NCI-H446 (cell line): ENCODE measurements at regions not wholly inside any gene's neighbourhood (a gene's known extent, or its start where the extent isn't known, plus 50 kb on each side); places are given as distances from the start of the nearest gene placed in this dataset.
"Not testable (repeated sequence)": the region's sequence is repeated elsewhere in the genome, so short reads cannot be mapped to it uniquely, and the experiment has no call there.

Experiments used
- DNase-seq, 2 experiments: peaks; one replicate each; lab custom pipeline; 2025; lab: John Stamatoyannopoulos, UW

- DNase-seq, result no peak
Observed at GRCh38 chr3:118637846-118638245, 396.8 kb downstream of the IGSF11 start.

- peak in 1 of 2 experiments; percentile 44 for DNase-seq
Observed at GRCh38 chr3:118641608-118642007, 393.0 kb downstream of the IGSF11 start.

GRCh38 chr3:118671192-118671591 lies 363.5 kb downstream of the IGSF11 start:
- no peak for DNase-seq

- DNase-seq, result no peak
Observed at GRCh38 chr3:118675305-118675704, 359.3 kb downstream of the IGSF11 start.

GRCh38 chr3:118678663-118679062 lies 356.0 kb downstream of the IGSF11 start:
- not testable (repeated sequence) for DNase-seq

- DNase-seq, result no peak
Observed at GRCh38 chr3:118682921-118683320, 351.7 kb downstream of the IGSF11 start.

- DNase-seq, result no peak
Observed at GRCh38 chr3:118683636-118684035, 351.0 kb downstream of the IGSF11 start.

- DNase-seq, result no peak
Observed at GRCh38 chr3:118688396-118688884, 346.2 kb downstream of the IGSF11 start.

- no peak for DNase-seq
Observed at GRCh38 chr3:118692416-118692815, 342.2 kb downstream of the IGSF11 start.

- DNase-seq, result no peak
Observed at GRCh38 chr3:118705487-118706219, 329.0 kb downstream of the IGSF11 start.

GRCh38 chr3:118707991-118708390 lies 326.7 kb downstream of the IGSF11 start:
- no peak for DNase-seq

- DNase-seq, result no peak
Observed at GRCh38 chr3:118710532-118710931, 324.1 kb downstream of the IGSF11 start.

- DNase-seq, result no peak
Observed at GRCh38 chr3:118713502-118714207, 321.0 kb downstream of the IGSF11 start.

GRCh38 chr3:118714800-118715199 lies 319.8 kb downstream of the IGSF11 start:
- no peak for DNase-seq

- no peak for DNase-seq
Observed at GRCh38 chr3:118729546-118729945, 305.1 kb downstream of the IGSF11 start.

GRCh38 chr3:118734664-118735063 lies 300.0 kb downstream of the IGSF11 start:
- no peak for DNase-seq

- DNase-seq, result peak in 1 of 2 experiments; percentile 50
Observed at GRCh38 chr3:118736107-118736506, 298.5 kb downstream of the IGSF11 start.

- DNase-seq, result no peak
Observed at GRCh38 chr3:118740722-118741290, 293.8 kb downstream of the IGSF11 start.

- DNase-seq, result no peak
Observed at GRCh38 chr3:118742760-118743159, 291.9 kb downstream of the IGSF11 start.

GRCh38 chr3:118744186-118744585 lies 290.5 kb downstream of the IGSF11 start:
- no peak for DNase-seq

GRCh38 chr3:118754406-118755252 lies 280.0 kb downstream of the IGSF11 start:
- DNase-seq, result no peak

- no peak for DNase-seq
Observed at GRCh38 chr3:118755253-118755801, 279.3 kb downstream of the IGSF11 start.
